GM21515 (cell line): ENCODE measurements at regions not wholly inside any gene's neighbourhood (a gene's known extent, or its start where the extent isn't known, plus 50 kb on each side); places are given as distances from the start of the nearest gene placed in this dataset.
A peak's percentile ranks its signal among the peaks of the same experiment; 100 is the strongest.
"Not testable (repeated sequence)": the region's sequence is repeated elsewhere in the genome, so short reads cannot be mapped to it uniquely, and the experiment has no call there.

Experiments
- ATAC-seq: cut with Tn5 transposase; IDR thresholded peaks from one replicate; pipeline ENCODE4 v1.9.1; 2021; ENCODE audit not compliant: unreplicated experiment

GRCh38 chr1:214095896-214096295 lies 108.1 kb downstream of the PROX1 start:
- not testable (repeated sequence) for ATAC-seq

DNA sequence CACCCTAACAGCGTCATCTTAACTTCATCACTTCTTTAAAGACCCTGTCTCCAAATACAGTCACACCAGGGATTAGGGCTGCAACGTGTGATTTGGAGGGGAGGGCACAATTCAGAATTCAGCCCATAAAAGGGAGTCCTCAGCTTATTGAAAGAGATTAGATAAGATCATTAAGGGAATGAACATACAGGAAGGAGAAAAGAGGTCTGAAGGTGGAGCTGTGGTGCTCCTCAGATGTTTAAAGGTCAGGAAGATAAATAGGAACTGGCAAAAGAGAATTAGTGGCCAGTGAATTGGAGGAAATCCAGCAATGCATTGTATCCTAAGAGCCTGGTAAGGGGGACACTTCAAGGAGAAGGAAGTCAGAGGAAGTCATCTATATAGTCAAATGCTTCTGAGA lies 113.5 kb downstream of the PROX1 start:
- ATAC-seq, result no peak

DNA sequence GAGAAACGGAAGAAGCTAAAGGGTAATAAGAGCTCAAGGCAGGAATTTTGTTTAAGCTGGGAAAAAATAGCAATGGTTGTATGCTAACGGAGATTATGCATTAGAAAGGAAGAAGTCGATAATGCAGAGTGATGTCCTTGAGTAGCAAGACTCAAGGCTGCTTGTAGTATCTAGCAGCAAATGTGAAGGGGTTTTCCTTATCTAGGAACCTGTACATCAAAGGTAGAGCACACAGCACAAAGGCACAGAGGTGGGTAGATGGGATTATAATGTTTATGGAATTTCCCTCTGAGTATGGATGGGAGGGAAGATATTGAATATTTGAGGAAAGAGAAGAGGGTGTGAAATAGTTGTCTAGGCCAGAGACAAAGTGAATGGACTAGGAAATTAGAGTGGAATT lies 114.1 kb downstream of the PROX1 start:
- no peak for ATAC-seq

- ATAC-seq, result no peak
Measured at GRCh38 chr1:214102907-214103306, 115.1 kb downstream of the PROX1 start.

DNA sequence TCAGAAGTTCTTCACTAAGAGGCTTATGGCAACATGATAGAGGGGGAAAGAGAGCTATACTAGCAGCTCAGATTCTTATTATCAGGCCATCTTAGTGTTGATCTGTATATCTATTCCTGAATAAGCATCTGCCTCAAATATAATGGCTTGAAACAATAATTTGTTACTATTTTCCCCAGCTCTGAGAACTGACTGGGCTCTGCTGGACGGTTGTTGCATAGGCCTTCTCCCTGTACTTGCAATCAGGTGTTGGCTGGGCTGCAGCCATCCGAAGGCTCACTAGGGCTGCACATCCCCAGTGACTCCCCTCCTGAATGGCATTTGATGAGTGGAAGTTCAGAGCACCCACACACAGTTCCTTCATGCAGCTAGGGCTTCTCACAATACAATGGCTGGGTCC lies 116.0 kb downstream of the PROX1 start:
- no peak for ATAC-seq

DNA sequence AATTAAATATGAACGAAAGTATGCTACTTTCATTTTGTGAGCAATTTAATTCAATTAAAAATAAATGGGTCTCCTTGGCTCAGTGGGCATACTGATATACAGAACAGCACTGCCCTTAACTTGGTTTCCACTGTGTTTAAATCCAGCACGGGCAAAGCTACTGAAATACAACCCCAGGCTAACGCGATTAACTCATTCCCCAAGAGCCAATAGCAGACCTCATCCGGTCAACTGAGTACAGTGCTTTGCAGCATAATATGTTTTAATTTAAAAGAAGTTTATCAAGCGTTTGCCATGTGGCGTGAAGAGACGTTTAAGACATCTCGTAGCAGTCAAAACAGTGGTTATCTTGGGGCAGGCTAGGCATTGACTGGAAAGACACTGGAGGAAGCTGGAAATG lies 118.6 kb downstream of the PROX1 start:
- no peak for ATAC-seq

DNA sequence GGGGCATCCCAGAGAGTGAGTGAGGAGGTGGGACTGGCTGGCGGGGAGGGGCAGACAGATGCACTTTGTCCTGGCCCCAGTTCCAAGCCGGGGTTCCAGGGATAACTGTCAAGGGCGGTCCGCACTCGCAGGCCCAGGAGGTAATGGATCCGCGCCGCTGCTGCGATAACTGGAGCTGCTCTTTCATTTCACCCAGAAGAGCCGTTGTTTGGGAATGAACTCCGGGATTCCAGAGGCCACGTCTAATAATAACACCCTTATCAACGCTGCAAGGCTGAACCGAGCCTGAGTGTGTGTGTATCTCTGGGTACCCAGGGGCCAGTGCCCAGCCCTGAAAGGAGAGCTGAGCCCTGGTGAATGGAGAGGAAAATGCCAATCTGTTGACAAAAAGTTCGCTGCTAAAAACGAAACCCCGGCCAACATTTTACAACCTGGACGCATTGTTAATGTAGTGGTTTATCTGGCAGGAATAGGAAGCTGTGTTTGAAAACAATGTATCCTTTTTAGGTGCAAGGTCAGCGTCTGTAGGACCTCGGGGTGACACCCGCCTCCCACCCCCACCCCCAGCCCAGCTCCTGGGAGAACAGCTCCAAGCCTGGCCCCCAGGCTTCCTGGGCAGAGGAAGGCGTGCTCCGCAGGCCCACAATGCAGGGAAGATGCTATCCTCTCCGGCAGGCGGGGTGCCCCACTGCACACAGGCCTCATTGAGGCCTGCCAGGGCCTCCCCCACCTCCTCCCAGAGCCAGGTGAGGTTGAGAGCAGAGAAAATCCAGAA lies 119.7 kb downstream of the PROX1 start:
- ATAC-seq, result no peak

DNA sequence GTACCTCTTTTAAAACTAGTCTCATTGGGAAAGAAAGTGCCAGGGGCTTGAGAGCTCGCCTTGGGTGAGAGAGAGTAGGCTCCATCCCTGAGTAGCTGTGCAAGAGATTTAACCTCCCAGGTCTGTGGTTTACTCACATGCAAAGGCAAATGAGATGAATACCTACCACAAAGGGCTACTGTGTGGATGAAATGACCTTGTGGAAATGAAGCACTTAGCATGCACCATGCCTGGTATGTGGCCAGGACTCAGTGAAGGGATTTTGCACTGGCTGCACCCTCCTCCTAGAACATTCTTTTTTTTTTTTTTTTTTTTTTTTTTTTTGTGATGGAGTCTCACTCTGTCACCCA lies 120.3 kb downstream of the PROX1 start:
- no peak for ATAC-seq

GRCh38 chr1:214111796-214112195 lies 124.0 kb downstream of the PROX1 start:
- no peak for ATAC-seq

GRCh38 chr1:214116258-214116657 lies 128.5 kb downstream of the PROX1 start:
- no peak for ATAC-seq

GRCh38 chr1:214117780-214118179 lies 130.0 kb downstream of the PROX1 start:
- no peak for ATAC-seq

DNA sequence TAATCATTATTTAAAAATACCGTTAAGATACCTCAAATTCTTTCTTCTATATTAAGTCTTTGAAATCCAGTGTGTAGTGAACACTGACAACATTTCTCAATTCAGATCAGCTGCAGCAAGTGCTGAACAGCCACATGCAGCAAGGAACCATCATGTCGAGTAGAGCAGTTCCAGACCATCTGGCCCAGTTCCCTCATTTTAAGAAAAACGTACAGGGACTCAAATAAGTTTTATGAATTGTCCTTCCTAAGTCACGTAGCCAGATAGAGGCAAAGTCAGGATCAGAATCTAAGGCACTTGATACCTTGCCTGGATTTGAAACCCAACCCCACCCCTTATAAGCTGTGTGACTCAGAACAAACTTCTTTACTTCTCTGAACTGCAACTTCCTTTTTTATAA lies 132.4 kb downstream of the PROX1 start:
- no peak for ATAC-seq

DNA sequence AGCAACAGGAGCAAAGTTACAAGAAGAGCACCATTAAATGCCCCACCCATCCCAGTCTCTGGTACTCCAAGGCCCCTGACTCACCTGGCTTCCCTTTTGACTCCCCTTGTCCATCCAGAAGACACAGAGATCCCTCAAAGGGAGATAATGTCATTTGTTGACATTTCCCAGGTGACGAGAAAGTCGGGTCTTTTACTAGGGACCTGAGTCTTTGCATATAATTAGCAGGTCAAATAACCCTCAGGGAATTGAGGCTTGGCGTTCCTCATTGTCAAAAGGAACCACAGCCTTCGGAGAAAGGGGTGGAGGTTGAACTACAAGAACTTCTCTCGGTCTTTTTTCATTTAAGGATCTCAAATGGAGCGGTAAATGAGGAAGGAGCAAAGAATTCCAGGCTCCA lies 133.2 kb downstream of the PROX1 start:
- no peak for ATAC-seq

DNA sequence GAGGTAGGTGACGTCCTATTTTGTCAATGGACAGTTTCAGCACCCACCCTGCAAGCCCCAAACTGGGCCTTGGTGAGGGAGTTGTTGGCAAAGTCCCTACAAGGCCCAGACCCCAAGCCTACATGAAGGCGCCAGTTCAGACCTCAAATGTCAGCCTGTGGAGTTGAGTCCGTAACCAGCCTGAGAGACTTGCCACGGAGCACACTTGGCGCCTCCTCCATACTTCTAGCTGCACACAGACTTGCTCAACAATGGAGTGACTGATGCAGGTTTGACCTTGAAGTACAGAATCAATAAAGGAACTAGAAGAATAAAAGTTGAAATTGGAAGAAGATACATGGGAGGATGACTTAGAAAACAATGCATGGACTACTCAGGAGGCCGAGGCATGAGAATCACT lies 134.3 kb downstream of the PROX1 start:
- ATAC-seq, result no peak

GRCh38 chr1:214123061-214123784 lies 135.4 kb downstream of the PROX1 start:
- ATAC-seq, result peak; percentile 74

GRCh38 chr1:214124281-214124805 lies 136.6 kb downstream of the PROX1 start:
- no peak for ATAC-seq

- ATAC-seq, result no peak
Measured at GRCh38 chr1:214124915-214125314, 137.1 kb downstream of the PROX1 start.

DNA sequence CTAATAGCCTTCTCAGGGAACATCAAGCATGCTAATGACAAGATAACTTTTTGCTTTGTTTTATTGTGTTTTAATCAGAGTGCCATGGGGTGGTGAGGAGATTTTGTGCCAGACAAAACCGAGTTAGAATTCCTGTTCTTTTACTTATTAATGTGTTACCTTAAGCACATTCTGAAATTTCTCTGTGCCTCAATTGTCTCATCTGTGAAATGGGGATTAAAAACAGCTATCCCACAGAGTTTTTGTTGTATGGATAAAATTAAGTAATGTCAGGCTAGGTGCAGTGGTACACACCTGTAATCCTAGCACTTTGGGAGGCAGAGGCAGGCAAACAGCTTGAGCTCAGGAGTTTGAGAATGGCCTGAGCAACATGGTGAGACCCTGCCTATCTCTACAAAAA lies 138.0 kb downstream of the PROX1 start:
- no peak for ATAC-seq

DNA sequence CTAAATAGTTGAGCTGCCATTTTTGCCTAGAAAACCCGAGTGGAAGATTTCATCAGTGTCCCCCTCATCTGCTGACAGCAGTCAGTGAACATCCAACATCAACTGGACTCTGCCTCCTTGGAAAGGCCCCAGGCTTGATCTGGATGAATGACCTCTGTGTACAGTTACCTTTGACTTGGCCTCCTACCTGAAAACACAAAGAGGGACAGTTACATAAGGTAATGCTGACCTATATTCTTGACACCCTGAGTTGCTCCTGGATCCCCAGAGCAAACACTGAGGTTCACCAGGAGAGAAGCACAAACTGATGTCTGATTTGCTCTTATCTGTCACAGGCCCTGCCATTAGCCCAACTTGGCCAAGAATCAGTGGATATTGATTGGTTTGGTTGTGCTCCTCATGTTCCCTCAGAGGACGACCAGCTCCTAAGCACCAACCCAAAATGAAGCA lies 138.9 kb downstream of the PROX1 start:
- ATAC-seq, result no peak

GRCh38 chr1:214127705-214128104 lies 139.9 kb downstream of the PROX1 start:
- no peak for ATAC-seq

- ATAC-seq, result no peak
Measured at GRCh38 chr1:214135886-214136285, 145.1 kb upstream of the SMYD2 start.

GRCh38 chr1:214136324-214136919 lies 144.5 kb upstream of the SMYD2 start:
- no peak for ATAC-seq
